CMK (cell line): ENCODE measurements at regions not wholly inside any gene's neighbourhood (a gene's known extent, or its start where the extent isn't known, plus 50 kb on each side); places are given as distances from the start of the nearest gene placed in this dataset.

ENCODE experiments used
- DNase-seq: peaks from one replicate; pipeline ENCODE4 v3.0.0-alpha.2; 2010; ENCODE audit warnings: low read depth

DNA sequence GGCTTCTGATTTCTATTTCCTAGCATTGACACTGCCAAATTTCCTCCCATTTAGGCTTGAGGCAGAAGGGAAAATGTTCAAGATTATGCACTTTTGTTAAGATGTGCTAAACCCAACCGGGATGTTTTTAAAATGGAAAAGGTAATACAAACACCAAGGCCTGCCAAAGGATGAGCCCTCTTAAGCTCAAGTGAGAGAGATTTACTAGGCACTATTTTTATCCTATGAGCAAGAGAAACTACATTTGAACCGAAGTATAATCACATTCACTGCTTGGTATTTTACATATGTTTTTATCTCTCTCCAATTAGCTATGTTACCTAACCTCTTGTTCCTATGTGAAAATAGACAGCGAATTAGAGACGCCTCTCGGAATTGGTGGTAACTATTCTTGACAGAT lies 295.8 kb downstream of the GABRB3 start:
- no peak for DNase-seq

DNA sequence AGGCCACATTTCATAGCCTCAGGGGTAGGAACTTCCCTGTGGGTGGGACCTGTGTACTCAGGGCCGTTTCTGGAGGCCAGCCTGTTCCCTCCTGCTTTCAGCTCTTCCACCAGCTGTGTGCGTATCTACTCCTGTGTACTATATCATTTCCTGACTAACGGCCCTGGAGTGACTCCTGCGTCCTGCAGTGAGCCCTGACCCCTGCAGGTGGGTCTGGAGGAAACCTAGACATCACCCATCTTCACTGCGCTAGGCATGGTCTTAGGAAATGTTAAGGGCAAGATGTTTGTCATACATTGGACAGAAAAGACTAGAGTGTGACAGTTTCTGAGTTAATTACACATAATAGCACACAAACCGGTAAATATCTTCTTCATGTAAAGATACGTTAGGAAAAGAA lies 297.3 kb downstream of the GABRB3 start:
- DNase-seq = no peak

DNA sequence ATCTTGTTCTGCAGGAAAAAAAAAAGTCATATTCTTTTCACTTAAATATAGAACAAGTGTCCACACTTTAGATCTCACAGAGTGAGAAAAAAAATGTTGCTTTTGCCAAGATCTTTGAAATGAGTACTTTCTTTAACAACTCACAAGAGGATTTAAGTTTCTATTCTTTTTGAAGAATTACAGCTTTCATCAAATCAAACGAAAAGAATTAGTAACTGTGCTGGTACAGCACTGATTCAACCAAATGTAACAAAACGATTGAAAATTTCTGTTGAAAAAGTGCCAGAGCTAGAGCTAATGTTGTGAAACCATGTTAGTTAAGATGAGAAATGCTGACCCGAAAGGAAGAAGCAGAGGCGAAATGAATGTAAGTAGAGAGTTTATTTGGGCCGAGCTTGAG lies 300.2 kb downstream of the GABRB3 start:
- no peak for DNase-seq

DNA sequence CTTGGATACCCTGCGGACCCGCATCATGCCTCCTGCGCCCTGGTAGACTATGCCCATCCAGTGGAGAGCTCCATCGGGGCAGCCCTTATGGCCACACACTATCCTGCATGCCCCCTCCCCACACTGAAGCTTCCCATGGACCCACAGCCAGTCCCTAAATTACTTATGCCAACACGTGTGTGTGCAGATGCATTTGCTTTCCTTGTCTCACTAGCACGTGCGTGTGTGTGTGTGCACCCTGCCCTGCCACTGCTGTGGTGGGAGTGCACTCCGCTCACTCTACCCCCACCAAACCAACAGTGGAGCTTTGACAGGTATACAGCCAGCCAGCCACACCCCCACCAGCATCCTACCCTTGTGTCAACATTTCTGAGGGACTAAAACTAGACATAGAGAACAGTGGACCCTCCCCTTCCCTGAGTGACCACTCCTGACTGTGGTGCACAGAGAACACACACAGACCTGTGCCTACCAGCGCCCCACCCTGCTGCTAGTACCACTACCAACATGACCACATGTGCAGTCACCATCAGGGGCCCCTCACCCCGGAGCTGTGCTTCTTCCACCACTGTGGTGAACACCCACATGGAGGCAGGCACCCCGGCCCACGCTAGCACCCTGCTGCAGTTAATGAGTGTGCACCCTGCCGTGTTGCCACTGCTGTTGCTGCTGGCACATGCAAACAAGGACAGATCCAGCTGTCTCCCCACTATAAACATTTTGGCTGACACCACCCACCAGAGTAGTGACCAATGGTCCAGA lies 310.8 kb downstream of the GABRB3 start:
- DNase-seq = no peak

DNA sequence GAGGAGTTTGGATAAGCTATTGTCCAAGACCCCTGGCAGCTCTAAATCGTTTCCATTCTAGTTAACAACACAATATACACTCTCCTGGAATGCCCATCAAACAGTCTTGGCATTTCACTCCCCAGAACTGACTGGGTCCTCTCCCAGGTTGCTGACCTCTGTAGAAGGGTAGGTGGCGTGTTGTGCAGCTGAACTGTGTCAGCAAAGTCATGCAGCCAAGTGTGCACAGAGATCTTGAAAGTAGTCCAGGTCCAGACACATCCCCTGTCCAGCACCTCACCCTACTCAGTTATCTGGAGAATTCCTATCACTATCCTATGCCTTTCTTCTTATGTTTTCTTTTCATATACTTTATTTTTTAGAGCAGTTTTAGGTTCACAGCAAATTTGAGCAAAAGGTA lies 312.7 kb downstream of the GABRB3 start:
- no peak for DNase-seq

DNA sequence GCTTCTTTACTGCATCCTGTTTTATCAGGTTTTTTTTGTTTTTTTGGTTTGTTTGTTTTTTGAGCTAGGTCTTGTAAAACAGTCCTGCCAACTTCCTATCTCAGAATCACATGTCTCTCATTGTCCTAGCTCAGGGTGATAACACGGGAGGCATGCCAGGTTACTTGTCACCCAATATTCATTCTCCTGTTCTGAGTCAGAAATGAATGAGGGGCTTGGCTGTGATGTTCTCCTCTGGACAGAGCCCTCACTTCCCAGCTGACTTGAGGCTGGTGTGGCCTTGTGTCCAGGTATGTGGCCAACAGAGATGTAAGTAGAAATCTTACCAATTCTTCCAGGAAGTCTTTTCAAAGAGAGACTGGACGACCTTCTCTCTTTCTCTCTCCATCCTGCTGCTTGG lies 317.0 kb downstream of the GABRB3 start:
- DNase-seq = no peak

DNA sequence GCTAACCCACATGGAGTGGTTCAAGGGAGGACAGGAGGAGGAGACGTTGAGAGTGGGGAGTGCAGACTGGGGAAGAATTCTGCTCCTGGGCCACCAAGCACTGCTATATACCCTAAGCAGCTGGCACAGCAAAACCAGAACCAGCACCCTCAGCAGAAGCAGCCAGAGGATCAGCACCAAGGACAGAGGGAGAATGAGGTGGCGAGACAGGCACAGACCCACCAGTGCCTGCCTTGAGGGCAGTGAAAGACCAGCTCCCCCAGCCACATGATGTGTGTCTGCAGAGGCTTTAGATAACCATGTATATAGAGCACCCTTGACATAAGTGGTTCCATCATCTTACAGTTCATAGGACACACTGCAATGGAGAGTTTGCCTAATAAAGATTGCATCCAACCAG lies 319.0 kb downstream of the GABRB3 start:
- DNase-seq = no peak

DNA sequence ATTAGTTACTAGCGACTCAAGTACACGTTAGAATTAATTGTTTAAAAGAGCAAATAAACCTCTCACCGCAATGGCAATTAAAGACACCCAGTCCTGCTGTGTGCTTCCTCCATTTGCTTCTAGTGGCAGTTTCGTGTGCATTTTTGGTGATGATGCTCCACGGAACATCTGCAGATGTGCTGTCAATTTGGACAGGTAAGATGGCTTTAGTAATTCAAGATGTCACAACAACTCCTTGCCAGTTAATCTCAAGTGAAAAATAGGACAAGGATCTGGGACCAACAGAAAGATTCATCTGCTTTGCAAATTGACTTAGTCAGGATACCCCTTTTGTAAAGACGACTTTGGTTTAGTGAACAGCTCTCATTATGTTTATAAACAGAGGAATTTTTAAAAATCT lies 320.9 kb downstream of the GABRB3 start:
- DNase-seq = no peak

DNA sequence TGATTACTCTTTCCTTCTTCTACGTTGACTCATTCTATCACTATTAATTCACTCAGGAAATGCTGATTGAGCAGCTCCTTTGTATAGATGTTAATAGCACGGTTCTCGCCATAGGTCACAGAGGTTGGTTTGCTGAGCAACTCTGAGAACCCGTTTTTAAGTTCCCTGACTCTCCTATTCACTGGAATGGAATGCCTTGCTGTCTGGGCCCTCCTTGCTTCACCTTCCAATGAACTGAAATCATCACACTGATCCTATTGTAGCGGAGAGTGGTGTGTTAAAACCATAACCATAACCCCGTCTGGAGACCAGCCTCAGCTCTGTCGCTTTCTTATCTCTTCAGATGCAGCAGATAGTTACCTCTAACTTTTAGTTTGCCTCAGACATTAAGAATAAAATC lies 323.6 kb downstream of the GABRB3 start:
- DNase-seq = no peak

DNA sequence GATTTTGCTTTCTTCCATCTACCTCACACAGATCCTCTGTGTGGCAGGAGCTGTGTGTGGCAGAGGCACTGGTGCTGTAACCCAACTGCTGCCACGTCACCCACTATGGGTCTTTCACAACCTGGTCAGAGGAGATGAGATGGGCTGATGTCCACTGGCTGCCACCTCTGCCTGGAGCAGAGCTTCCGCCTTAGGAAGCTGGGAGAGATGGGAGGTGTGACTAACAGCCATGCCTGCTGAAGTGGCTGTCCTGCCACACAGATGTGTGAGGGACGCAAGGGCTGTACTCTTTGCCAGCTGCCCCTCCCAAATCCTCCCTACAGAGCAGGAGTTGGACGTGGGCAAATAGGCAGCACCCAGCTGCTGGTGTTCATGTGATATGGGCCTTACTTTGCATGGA lies 329.5 kb downstream of the GABRB3 start:
- no peak for DNase-seq

DNA sequence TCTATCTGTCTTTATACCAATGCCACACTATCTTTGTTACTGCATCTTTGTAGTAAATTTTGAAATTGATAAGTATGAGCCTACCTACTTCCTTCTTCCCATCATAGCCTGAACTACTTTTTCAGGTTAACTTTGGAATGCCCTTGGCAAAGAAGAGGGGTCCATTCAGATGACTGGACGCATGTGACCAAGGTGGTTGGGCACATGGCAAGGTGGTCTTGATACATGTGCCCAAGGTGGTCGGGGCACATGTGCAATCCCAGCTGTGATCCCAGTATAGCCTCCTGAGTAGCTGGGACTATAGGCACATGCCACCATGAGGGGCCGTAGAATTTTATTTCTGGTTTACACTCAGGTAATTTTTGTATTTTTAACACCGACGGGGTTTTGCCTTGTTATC lies 330.2 kb downstream of the GABRB3 start:
- no peak for DNase-seq

DNA sequence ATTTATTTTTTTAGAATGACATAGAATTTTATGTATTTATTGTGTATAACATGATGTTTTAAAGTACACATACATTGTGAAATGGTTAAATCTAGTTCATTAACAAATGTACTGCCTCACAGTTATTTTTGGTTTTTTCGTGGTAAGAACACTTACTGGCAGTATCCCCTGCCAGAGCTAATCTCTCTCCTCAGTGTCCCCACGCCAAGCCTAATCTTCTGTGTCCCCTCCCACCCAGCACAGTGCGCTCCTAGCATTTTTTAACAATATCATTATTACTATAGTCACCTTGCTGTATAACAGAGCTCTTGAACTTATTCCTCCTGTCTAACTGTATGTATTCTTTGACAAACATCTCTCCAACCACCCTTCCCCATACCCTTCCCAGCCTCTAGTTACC lies 333.2 kb downstream of the GABRB3 start:
- DNase-seq = no peak

DNA sequence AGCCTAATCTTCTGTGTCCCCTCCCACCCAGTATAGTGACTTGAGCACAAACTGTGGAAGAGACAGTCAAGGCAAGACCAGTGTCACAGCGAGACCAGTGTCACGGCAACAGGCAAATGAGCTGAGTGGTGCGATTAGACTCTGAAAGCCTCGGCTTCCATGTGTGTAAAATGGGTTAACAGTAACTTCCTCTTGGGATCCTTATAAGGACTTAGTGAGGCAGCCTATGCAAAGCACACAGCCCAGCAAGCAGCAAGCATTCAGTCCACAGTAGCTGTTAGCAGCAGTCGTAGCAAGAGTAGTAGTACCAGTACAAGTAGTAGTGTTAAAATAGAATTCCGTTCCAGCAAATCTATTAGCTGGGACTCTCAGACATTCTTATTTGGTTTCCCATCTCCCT lies 334.1 kb downstream of the GABRB3 start:
- DNase-seq = no peak

DNA sequence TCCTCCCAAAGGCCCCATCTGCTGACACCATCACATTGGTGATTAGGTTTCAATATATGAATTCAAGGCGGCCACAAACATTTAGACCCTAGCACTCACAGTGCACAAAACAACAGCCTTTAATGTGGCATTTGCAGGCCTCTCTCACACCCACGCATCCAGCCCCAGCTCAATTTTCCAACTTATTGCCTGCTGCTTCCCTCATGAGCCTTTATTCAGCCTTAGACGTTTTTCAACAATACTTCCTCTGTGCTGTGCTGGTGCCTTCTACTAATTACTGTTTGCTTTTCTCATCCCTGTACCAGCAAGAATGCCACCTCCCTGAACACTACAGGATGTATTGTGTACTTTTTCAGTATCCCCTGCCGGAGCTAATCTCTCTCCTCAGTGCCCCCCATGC lies 334.6 kb downstream of the GABRB3 start:
- no peak for DNase-seq

DNA sequence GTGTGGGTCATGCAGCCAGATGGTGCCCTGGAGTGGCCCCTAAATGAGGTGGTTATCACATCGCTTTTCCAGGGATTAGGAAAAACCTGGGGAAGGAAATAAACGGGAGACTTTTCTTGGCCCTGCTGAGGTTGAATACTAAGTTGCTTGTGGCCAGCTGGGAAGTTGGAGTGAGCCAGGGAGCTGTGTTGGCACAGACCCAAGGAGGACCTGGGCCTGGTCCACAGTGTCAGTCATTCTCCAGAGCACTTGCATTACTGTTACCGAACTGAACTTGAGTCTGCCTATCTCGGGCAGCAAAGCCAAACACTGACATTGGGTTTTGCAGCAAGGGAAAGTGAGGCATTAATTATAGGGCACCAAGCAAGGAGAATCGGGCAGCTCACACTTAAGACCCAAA lies 339.0 kb downstream of the GABRB3 start:
- no peak for DNase-seq

DNA sequence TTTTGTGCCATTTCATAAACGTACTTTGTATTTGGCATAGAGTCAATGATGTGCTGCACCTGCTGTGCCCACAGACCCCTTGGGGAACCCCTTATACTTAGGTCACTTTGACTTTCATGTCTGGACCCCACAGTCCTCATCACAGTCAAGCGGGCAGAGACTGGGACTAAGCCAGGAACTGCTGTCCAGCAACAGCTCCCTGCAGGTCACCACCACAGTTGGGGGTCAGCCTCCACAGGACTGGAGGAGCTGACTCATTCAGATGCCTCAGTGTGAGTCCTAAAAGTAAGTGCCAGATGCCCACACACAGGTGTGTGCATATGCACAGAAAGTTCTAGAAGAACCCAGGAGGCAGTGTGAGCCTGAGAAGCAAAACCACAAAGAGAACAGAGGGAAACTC lies 339.8 kb downstream of the GABRB3 start:
- DNase-seq = no peak

DNA sequence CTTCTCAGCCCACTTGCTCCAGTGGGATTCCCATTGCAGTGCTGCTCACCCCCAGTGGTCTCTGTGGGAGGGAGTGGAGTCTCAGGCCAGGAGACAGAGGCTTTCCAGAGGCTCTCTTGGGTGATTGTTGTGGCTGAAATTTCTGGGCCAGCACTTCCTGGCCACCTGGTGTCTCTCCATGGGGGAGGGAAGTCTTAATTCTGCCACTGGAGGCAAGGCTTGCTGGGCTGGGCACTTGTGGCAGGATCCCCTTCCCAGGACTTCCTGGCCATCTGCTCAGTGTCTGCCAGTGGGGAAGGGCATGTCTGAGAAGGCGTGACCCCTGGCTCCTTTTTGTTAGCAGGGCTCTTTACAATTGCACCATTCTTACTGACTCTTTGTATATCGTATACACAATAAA lies 351.8 kb downstream of the GABRB3 start:
- no peak for DNase-seq

DNA sequence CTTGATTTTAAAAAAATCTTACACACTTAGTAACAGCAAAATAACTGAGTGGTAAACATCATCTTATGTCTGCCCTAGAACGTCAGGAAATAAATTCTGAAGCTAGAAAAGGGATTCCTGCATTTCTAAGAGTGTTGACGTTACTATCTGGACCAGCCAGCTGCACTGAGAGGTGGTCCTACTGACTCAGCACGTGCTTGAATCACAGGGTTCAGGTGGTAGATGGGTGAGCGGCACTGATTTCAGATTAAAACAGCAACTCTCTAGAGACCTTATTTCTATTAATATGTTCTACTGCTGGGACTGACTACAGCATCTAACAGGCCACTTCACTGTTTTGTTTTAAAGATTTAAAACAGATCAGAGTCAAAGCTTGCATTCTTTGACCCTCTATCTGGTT lies 377.2 kb downstream of the GABRB3 start:
- no peak for DNase-seq

DNA sequence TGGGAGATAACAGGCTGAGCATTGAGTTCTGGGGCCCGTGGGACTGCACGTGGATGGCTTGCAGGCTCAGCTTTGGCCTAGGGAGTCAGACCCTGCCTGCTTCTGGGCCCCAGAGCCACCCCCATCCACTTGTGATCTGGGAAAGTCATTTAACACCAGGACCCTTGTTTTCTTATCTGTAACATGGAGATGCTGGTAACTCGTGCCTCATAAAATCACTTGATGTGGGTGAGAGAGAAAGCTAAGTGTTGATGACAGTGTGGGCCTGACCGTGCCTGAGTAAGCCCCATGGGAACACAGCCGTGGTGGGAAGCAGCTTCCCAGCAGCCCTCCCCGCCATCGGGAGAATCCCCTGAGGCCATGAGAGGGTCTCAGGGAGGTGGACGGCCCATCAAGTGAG lies 378.1 kb downstream of the GABRB3 start:
- DNase-seq = no peak

DNA sequence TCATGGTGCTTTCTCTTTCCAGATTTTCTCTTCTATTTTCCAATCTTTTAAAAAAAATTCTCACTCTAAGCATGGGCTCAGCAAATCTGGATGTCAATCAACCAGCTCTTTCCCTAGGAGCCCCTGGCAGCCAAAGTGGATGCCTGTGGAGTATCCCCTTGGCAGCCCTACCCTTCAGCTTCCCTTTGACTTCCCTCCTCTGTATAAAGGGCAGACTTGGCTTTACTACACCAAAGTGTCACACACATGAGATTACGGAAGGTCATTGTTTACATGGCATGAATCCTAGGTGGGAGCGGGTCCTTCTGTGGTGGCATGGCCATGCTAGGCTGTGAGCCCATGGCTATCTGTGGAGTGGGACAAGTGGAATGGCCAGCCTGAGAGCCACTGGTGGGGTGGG lies 379.9 kb downstream of the GABRB3 start:
- DNase-seq = no peak

DNA sequence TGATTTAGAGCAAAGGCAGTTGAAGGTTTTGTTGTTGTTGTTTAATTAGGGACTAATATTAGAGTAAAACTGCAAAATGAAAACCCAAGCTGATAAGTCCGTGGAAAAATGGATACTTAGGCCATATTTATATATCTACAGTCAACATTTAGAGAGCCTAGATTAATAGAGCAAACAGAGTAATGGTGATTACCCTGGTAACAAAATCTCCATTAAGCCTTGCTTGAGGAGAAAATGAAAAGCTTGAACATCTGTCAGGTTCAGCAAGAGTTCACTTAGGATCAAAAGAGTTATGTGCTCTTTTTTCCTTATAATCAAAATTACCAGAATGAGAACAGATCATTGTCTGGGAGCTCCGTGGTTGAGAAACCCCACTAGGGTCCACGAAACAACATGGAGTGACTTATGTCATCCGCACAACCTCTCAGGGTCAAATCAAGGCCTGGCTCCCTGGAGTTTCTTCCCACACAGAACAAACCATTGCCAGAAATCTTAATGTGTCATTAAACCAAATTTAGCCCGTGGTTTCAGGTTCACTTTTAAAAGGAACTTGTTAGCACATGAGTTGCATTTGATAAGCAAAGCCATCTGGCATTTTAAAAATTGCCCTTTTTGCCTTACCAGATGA lies 381.2 kb downstream of the GABRB3 start:
- no peak for DNase-seq

DNA sequence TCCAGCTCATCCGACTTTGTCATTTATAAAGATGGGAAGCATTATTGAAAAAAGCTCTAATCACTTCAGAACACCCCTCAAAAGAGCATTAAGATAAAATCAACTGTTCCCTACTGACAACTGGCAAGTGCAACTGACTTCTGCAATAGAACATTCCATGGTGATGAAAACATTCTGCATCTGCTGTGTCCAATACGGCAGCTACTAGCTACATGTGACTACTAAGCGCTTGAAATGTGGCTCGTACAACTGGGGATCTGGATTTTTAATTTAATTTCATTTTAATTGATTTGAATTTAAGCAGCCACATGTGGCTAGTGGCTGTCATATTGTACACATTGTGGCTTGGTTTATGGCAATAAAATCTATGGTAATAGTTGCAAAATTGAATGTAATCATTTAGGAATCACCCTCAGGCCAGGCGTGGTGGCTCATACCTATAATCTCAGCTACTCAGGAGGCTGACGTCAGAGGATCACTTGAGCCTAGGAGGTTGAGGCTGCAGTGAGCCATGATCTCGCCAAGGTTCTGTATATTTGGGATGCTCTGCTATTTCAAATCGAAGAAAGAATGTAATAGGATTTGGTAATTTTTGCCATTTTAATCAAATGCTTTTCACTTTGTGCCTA lies 390.3 kb downstream of the GABRB3 start:
- no peak for DNase-seq

DNA sequence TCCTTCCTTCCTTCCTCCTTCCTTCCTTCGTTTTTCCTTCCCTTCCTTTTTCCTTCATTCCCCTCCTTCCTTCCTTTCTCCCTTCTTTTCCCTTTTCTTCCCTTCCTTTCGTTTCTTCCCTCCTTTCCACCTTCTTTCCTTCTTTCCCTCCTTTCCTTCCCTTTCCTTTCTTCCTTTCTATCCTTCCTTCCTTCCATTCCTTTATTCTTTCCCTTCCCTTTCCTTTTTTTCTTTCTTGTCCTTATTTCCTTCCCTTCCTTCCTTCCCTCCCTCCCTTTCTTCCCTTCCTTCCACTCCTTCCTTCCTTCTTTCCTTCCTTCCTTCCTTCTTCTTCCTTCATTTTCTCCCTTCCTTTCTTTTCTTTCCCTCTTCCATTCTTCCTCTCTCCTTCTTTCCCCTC lies 394.6 kb downstream of the GABRB3 start:
- no peak for DNase-seq

DNA sequence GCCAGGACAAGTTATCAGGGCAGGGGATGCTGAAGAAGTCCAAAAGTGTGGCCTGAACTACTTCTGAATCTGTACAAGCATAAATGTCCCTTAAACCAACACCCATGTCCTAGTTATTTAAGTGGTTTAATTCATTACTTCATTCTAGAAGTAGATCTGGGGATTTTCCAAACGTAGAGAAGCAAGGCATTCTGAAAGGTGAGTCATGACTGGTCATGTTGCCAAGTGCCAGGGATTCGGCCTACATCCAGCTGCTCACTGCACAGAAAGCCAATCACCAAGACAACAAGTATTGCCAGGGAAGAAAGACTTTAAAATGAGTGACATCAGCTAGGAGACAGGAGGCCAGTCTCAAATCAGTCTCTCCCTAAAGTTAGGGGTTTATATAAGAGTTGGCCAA lies 396.6 kb downstream of the GABRB3 start:
- no peak for DNase-seq
